ENCODE measurements at regions not wholly inside any gene's neighbourhood (a gene's known extent, or its start where the extent isn't known, plus 50 kb on each side); places are given as distances from the start of the nearest gene placed in this dataset.

DNA sequence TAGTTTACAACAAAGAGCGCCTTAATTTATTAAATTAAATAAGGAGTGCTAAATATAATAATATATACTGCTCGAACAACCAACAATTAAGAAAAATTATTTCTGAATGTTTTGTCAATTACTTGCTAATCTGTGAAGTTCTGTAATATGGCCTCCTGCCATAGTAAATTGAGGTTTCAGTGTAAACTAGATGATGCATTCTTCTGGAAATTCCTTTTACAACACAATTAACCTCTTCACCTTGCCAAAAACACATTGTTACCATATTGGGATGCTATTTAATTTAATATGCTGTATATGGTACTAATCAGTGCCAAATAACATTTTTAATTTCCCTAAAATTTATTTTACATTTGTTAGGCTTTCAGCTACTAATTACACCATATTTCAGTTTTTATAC, 808.4 kb upstream of the CITED2 start:
- no peak overlapping the region for H3K4me3 ChIP-seq
- DNase-seq (ENCODE audit: low spot score) = no peak
- H3K4me1 ChIP-seq (replicated peaks) = no peaks in the 10 kb centered on the region
- H3K27ac ChIP-seq = no peak overlapping the region
- intact Hi-C loops (cut with DNase I) = no loop called here
- no peaks in the 10 kb centered on the region for H3K36me3 ChIP-seq
- H3K9me3 ChIP-seq = no peaks in the 10 kb centered on the region
- TF ChIP-seq POLR2A (IDR thresholded peaks at IDR 0.05) (no peak), CTCF (IDR thresholded peaks at IDR 0.05) (no peak), POLR2AphosphoS5 (IDR thresholded peaks at IDR 0.05) (no peak)
- no peaks in the 10 kb centered on the region for H3K27me3 ChIP-seq (replicated peaks; ENCODE audit: insufficient read depth)
- 94% methylated on average over 2 of the region's 2 CpGs for WGBS

GRCh38 chr6:140181876-140182275, 807.4 kb upstream of the CITED2 start:
- Histone ChIP-seq H3K27me3 (replicated peaks; ENCODE audit: insufficient read depth) (no peaks in the 10 kb centered on the region), H3K4me3 (no peak overlapping the region), H3K27ac (no peak overlapping the region), H3K36me3 (no peaks in the 10 kb centered on the region), H3K4me1 (replicated peaks) (no peaks in the 10 kb centered on the region), H3K9me3 (no peaks in the 10 kb centered on the region)
- DNase-seq (ENCODE audit: low spot score) = no peak
- intact Hi-C loops (cut with DNase I) = no loop called here
- WGBS = 88% methylated on average over 2 of the region's 2 CpGs
- no peak for TF ChIP-seq POLR2AphosphoS5 (IDR thresholded peaks at IDR 0.05)
- no peak for TF ChIP-seq POLR2A (IDR thresholded peaks at IDR 0.05)
- no peak for TF ChIP-seq CTCF (IDR thresholded peaks at IDR 0.05)

GRCh38 chr6:140180306-140180705, 805.9 kb upstream of the CITED2 start:
- no peaks in the 10 kb centered on the region for H3K4me1 ChIP-seq (replicated peaks)
- H3K9me3 ChIP-seq = no peaks in the 10 kb centered on the region
- no peak overlapping the region for H3K4me3 ChIP-seq
- no peak for DNase-seq (ENCODE audit: low spot score)
- H3K36me3 ChIP-seq = no peaks in the 10 kb centered on the region
- WGBS = 92% methylated on average over 2 of the region's 2 CpGs
- intact Hi-C loops (cut with DNase I) = no loop called here
- no peak overlapping the region for H3K27ac ChIP-seq
- no peaks in the 10 kb centered on the region for H3K27me3 ChIP-seq (replicated peaks; ENCODE audit: insufficient read depth)
- TF ChIP-seq CTCF (IDR thresholded peaks at IDR 0.05) = no peak
- TF ChIP-seq POLR2AphosphoS5 (IDR thresholded peaks at IDR 0.05) = no peak
- TF ChIP-seq POLR2A (IDR thresholded peaks at IDR 0.05) = no peak

- no peaks in the 10 kb centered on the region for H3K27me3 ChIP-seq (replicated peaks; ENCODE audit: insufficient read depth)
- no peak overlapping the region for H3K4me3 ChIP-seq
- H3K36me3 ChIP-seq = no peaks in the 10 kb centered on the region
- no peaks in the 10 kb centered on the region for H3K9me3 ChIP-seq
- no peak overlapping the region for H3K27ac ChIP-seq
- intact Hi-C loops (cut with DNase I) = no loop called here
- DNase-seq (ENCODE audit: low spot score) = no peak
- no peaks in the 10 kb centered on the region for H3K4me1 ChIP-seq (replicated peaks)
- TF ChIP-seq CTCF (IDR thresholded peaks at IDR 0.05) (no peak), POLR2AphosphoS5 (IDR thresholded peaks at IDR 0.05) (no peak), POLR2A (IDR thresholded peaks at IDR 0.05) (no peak)
Observed at GRCh38 chr6:140178935-140179334, 804.5 kb upstream of the CITED2 start.

GRCh38 chr6:140178520-140178919, 804.1 kb upstream of the CITED2 start:
- Histone ChIP-seq H3K4me3 (no peak overlapping the region), H3K9me3 (no peaks in the 10 kb centered on the region), H3K4me1 (replicated peaks) (no peaks in the 10 kb centered on the region), H3K27ac (no peak overlapping the region), H3K36me3 (no peaks in the 10 kb centered on the region), H3K27me3 (replicated peaks; ENCODE audit: insufficient read depth) (no peaks in the 10 kb centered on the region)
- TF ChIP-seq CTCF (IDR thresholded peaks at IDR 0.05) (no peak), POLR2AphosphoS5 (IDR thresholded peaks at IDR 0.05) (no peak), POLR2A (IDR thresholded peaks at IDR 0.05) (no peak)
- WGBS = 89% methylated on average over 1 of the region's 1 CpG
- intact Hi-C loops (cut with DNase I) = no loop called here
- DNase-seq (ENCODE audit: low spot score) = no peak
